ENCODE measurements at regions not wholly inside any gene's neighbourhood (a gene's known extent, or its start where the extent isn't known, plus 50 kb on each side); places are given as distances from the start of the nearest gene placed in this dataset.

DNA sequence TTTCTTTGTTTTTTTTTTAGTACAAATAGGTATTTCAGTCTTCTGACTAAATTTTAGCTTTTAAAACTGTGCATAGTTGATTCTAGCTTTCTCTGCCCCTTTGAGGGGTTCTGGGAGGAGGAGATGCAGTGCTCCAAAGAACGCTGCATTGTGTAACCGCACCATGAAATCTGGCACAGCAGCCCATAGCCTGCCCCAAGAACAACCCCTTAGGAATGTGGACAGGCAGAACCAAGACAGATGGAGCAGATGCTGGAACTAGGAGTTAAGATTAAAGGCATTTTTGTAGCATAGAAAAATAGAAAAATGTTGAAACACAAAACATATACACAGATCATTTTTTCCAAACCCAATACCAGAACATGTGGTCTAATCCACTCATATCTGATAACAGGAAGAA is 187.5 kb downstream of the SCG2 start:
- FAIRE-seq = no peak

DNA sequence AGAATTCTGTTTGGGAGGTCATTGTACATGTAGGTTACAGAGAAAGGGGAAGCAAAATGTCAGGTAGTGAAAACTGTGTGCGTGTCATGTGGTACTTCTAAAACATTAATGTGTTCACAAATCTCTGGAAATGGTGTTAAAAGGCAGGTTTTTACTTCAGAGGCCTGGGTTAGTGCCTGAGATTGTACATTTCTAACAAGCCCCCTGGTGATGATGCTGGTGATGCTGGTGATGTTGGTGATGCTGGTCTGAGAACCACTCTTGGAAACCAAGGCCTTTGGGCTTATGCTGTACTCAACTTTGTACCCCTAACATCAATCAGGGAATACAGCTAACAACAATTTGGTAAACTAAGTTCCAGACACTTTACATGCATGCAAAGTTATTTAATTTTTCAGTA is 187.1 kb downstream of the SCG2 start:
- FAIRE-seq = no peak

DNA sequence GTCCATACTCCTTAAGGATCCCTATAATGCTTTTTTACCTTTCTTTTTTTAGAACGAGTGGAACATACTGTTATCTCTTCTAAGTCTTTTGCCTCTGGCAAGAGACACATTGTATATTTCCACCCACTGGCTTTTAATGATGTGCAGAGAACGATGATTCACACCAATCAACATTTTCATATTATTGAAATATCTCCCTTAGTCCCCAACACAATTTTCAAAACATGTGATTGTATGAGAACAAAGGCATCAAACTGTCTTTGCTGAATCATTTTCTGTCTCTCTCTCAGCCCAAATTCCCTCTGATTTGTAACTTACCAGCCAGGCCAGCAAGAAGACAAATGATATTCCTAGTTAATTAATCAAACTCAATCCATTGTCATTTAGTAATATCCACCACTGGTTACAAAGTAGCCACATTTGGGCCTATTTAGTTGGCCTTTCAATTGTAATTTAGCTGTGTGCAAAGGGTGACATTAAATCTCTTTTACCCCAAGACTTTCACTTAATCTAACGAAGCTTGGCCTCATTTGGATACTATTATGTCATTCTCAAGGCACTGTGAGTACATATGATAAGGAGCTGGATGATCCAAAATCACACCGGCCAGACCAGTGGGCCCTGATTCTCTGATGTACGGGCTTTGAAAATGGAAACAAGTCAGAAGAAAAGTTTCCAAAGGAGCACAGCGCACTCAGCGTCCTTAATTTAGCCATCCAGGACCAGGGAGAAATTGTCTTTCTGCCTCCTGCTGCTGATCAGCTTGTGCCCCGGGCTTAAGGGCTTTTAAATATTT is 185.1 kb downstream of the SCG2 start:
- FAIRE-seq = no peak

DNA sequence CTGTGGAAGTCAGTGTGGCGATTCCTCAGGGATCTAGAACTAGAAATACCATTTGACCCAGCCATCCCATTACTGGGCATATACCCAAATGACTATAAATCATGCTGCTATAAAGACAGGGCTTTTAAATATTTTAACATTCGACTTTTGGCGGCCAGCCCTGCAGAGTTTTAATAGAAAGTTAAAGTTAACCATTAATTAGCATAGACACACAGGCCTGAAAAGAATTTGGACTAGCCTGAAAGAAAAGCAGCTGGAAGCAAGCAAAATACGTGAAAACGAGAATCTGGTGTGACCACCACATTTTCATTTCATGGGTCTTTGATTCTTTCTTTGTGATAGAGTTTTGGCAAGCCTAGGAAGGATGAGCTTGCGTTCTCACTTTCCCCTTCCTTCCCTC is 184.0 kb downstream of the SCG2 start:
- no peak for FAIRE-seq

DNA sequence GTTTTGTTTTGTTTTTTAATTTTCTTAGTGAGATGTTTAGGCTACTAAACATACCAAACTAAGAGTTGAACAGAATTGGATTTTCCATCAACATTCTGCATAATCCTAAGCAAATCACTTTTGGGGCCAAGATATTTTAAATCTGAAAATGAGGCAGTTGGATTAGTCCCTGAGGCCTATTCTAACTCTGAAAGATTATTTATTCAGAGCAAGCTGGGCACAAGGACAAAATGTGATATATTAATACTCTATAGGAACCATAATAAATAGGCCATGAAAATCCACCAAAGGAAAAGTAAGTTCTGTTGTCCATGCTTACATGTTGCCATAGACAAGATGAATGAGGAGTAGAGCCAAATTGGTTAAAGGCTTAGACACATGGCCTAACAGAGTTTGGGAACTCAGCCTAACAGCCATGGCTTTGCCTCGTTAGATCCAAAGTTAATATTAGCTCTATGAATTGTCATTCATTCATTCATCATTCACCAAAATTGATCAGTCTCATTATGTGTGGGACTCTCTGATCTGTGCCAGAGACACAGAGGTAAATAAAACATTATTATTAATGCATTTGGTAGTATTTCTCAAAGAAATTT is 183.5 kb downstream of the SCG2 start:
- no peak for FAIRE-seq

DNA sequence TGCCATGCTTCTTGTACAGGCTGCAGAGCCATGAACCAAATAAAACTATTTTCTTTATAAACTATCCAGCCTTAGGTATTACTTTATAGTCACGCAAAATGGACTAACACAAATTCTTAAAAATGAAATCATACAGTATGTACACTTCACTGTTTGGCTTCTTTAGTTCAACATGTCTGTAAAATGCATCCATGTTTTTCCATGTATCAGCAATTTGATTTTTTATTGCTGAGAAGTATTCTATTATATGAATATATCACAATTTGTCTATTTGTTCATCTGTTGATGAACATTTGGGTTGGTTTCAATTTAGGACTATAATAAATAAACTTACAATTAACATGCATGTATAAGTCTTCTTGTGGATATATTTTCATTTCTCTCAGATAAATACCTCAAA is 182.1 kb downstream of the SCG2 start:
- no peak for FAIRE-seq

DNA sequence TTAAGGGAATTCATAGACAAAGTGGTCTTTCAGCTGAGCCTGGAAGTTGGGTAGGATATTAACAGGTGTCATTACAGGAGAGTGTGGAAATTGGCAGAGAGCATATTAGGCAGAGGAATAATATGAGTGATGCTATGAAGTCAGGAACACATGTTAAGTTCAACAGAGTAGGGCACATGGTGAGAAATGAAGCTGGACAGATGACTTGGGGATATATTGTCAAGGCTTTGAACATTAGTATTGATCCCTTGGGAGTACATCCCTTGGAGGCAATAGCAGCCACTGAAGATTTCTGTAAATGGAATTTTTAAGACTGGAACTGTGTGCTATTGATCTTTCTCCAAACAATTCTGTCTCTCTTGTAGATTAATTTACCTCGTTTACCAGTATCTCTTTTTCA is 170.7 kb downstream of the SCG2 start:
- FAIRE-seq = no peak

DNA sequence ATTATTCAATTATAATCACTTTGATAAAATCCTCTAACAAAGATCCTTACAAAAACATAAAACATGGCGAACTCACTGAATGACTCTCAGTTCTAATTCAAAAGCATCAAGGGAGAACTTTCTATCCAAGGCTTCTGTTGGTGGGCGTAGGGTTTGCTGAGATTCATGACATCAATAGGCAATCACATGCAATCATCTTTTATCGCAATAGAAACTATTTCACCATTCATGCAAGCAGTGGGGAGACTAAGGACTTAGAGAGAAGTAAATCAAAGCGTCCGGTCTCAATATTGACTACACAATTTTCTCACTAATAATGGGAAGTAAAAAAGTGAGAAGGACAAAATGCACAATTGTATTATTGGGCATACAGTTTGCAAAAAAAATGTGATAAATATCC is 168.7 kb downstream of the SCG2 start:
- FAIRE-seq = no peak

DNA sequence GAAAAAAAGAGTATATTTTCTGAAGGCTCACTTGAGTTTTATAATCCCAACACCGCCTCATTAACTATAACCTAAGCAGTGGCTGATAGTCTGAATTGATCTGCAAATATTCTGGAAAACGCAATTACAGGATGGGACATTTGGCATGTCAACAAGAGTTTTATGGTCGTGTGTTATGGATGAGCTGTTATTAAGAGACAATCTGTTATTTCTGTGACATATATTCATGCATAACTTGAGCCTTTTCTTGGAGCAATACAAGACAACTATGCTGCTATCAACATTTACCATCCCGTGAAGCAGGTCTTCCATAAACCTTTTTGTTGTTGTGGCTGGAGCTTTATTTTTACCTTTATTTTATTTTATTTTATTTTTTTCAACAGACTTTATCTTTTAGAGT is 164.4 kb downstream of the SCG2 start:
- FAIRE-seq = no peak

DNA sequence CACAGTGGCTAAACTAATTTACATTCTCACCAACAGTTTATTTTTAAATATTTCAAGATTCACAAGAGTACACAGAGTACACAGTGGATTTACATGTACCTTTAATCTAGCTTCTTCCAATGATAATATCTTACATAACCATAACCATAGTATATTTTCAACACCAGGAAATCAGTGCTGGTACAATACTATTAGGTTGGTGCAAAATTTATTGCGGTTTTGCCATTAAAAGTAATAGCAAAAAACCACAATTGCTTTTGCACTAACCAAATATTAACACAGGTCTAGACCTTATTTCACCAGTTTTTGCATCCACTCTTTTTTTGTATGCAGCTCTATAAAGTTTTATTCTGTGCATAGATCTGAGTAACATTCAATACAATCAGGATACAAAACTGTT is 163.0 kb downstream of the SCG2 start:
- no peak for FAIRE-seq

DNA sequence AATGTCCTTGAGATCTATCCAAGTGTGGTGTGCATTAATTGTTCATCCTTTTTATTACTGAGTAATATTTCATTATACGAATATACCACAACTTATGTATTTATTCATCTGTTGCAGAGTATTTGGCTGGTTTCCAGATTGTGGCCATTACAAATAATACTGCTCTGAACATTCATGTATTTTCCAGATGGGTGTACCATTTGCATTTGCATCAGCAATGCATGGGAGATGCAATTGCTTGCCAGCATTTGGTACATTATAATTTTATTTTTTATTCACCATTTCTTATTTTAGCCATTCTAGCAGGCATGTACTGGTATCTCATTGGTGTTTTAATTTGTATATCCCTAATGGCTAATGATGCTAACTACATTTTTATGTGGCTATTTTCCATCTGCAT is 162.4 kb downstream of the SCG2 start:
- no peak for FAIRE-seq

DNA sequence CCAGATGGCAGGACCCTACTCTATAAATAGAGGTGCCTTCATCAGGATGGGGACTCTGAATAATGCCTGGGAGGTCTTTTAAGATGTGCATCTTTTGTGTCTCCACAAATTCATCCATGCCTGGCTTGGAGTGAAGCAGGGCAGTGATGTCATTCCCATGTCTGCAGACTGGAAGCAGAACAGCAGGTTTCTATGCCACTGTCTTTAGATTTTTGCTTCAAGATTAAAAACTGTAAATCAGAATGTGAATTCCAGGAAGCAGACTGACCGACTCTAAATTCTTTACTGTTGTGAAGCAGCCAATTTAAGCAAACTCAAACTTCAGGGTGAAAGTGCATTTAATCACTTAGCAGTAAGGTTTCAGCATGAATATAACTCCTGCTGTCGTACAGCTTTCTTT is 159.3 kb downstream of the SCG2 start:
- FAIRE-seq = no peak

DNA sequence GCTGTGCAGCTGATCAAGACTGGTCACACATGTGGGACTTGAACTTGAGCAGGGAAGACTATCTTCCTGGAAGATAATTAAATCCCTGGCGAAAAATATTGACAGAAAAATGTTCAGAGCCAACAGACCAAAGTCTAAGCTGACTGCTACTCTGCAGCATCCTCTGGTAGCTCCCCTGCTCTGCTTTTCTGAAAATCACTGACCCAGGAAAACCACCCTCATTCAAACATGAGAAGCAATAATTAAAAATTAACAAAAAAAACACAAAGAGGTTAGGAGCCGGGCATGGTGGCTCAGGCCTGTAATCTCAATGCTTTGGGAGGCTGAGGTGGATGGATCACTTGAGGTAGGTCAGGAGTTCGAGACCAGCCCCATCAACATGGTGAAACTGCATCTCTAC is 151.9 kb downstream of the SCG2 start:
- no peak for FAIRE-seq

DNA sequence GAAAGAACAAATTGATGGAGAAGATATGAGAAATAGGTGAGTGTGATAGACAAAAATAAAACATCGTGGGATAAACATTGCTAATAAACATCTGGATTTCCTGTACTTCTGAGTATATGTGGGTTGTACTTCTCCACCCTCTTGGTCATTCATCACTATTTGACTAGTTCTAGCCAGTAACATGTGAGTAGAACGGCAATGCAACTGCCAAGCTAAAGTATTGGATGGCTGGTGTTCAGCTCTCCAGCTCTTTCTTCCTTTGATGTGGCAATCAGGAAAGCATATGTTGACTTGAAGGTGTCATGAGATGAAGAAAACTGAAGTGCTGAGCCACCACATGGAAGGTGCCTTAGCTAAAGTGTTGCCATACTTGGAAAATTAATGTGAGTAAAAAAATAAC is 144.9 kb downstream of the SCG2 start:
- no peak for FAIRE-seq

DNA sequence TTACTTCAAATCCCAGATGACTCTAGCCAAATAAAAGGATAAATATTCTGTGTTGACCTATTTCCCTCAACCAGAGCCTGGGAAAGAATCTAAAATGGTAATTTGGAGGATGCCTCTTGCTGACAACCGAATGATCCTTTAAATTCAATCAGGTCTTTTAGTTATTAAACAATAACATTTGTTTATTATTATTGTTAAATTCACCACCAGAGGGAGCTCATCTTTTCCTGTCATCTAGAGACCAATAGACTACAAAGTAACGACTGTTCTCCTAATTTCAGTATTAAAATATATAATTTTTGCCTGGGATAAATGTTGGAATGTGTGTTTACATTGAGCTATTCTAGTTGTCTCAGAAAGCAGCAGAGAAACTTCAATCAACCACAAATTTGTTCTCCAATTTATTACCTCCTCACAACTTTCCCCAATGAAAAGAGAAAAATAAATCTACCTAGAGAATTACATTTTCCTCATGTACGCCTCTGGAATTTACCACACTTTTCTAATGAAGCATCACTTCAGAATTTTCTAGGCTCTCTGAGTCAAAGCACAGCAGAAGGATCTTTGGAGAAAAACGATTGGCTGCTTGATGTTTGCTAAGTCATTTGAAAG is 142.7 kb downstream of the SCG2 start:
- peak; percentile 93 for FAIRE-seq

DNA sequence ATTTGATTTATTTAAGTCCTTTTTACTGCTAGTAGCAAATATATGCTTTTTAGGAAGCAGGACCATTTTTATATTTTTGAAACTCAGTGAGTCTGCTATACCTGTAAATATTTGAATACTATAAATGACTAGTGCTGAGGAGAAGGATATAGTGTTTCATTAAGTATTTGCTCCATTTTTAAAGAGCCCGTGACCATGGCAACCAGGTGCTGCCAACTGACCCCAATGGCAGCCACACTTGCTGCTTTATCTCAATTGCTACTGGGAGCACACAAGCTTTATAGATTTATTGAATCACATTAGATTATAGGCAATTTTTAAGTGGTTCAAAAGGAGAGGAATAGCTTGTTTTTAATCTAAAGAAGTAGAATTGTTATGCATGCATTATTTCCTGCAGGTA is 142.0 kb downstream of the SCG2 start:
- no peak for FAIRE-seq

DNA sequence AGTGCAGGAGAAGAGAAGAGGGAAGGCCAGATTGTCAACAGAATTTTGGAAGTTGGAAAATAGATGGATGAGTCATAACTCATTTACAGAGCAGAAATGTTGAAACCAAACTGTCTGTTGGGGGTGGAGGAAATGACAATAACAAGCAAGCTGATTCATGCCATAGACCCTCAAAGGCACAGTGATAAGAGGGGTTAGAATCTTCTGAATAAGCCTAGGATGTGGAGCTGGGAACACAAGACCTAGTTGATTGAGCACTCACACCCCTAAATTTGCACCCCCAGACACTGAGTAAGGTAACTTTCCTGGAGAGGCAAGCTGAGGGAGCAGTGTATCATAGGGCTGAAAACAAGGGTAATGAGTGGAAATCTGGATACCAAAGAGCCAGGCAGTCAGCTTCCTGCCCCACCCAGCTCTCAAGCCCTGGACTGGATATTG is 141.4 kb downstream of the SCG2 start:
- peak; percentile 79 for FAIRE-seq

DNA sequence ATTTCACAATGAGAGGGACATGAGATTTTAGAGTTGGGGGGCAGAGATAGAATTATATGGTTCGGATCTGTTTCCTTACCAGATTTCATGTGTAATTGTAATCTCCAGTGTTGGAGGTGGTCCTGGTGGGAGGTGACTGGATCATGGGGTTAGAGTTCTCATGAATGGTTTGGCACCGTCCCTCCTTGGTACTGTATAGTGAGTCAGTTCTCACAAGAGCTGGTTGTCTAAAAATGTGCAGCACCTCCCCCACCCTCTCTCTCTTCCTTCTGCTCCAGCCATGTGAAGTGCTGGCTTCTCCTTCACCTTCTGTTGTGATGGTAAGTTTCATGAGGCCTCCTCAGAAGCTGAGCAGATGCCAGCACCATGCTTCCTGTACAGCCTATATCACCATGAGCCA is 138.1 kb downstream of the SCG2 start:
- no peak for FAIRE-seq

DNA sequence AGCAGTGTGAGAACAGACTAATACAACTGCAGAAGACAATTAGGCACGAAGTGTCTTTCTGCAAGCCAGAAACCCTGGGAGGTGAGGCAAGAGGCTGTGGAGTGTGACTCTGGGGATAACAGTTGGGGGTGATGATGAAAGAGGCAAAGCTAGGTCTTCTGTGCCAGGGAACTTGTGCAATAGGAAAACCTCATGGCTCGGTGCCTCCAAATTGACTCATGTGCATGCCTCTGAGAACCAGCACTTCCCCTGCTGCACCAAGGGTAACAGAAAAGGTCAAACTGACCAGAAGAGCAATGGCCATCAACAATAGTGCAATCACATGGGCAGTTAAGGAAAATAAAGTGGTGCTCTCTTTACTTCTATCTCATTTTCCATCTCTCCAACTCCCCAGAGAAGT is 136.4 kb downstream of the SCG2 start:
- no peak for FAIRE-seq

DNA sequence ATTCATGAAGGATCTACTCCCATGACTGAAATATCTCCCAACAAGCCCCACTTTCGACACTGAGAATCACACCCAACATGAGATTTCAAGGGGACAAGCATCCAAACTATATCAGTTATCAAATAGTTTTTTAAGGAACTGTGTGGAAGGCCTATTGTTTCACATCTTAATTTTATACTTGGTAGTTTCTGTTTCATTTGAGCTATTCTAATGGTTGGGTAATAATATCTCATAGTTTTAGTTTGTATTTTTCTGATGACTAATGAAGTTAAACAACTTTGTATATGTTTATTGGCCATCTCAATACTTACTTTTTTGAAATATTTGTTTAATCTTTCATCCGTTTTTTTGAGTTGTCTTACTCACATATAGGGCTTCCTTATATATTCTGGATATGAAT is 135.0 kb downstream of the SCG2 start:
- peak; percentile 62 for FAIRE-seq

DNA sequence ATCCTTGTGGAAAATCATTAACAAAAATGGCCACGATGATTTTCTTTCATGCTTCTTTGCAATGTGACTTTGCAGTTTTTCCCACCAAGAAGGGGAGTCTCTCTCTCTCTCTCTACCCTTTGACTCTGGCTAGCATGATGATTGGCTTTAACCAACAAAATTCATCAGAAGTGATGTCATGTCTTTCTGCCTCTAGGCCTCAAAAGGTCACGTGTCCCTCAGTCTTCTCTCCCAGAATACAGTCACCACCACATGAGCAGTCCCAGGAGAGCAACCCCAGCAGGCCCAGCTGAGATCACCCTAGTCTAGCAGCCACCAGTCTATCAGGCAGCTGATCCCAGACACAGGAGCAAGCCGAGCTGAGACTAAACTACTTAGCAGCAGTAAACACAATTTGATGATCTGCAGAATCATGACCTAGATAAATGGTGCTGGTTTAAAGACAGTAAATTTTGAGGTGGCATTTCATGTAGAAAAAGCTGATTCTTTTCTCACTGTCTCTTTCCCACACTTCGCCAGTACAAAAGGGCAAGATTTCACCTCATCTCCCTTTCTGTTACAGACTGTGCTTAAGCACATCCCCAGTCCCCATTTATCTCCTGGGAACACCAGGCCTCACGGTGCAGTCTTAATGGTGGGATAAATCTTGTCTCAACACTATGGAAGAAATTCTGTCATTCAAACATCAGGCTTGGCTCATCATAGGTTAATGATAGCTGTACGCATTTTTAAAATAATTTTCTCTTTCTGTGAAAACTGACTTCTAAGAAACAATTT is 132.7 kb downstream of the SCG2 start:
- FAIRE-seq = no peak

DNA sequence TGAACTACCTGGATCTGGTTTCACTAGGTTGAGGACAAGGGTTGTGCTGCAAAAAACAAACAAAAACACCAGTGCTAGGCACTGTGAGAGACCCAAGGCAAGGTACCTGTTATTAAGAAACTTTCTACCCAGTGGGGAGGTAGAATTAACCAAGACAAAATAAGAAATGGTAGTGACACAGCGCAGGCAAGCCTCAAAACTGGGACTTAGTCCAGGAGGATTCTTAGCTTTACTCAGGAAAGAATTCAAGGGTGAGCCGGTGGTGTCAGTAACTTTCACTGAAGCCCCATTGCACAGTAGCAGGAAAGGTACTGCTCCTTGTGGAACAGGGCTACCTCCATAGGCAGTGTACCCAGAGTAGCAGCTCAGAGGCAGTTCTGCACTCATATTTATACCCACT is 131.6 kb downstream of the SCG2 start:
- no peak for FAIRE-seq

DNA sequence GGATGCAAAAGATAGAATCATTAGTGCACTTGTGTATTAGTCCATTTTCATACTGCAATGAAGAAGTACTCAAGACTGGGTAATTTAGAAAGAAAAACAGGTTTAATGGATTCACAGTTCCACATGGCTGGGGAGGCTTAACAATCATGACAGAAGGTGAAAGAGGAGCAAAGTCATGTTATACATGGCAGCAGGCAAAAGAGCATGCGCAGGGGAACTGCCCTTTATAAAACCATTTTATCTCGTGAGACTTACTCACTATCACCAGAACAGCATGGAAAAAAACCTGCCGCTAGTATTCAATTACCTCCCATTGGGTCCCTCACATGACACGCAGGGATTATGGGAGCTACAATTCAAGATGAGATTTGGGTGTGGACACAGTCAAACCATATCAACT is 129.4 kb downstream of the SCG2 start:
- no peak for FAIRE-seq

DNA sequence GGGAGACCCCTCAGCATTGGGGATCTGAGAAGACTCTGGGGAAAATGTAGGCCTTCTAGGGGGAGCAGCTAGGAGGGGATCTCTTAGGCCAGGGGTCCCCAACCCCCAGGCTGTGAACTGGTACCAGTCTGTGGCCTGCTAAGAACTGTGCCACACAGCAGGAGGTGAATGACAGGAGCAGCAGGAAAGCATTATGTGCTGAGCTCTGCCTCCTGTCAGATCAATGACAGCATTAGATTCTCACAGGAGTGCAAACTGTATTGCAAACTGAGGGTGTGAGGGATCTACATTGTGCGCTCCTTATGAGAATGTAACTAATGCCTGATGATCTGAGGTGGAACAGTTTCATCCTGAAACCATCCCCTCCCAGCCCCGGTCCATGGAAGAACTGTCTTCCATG is 127.3 kb downstream of the SCG2 start:
- no peak for FAIRE-seq
